GM19238 (cell line): ENCODE measurements at regions not wholly inside any gene's neighbourhood (a gene's known extent, or its start where the extent isn't known, plus 50 kb on each side); places are given as distances from the start of the nearest gene placed in this dataset.

ENCODE experiments used
- DNase-seq: peaks from one replicate; pipeline ENCODE4 v3.0.0; 2011; ENCODE audit warnings: low spot score; ENCODE audit not compliant: insufficient read length

DNA sequence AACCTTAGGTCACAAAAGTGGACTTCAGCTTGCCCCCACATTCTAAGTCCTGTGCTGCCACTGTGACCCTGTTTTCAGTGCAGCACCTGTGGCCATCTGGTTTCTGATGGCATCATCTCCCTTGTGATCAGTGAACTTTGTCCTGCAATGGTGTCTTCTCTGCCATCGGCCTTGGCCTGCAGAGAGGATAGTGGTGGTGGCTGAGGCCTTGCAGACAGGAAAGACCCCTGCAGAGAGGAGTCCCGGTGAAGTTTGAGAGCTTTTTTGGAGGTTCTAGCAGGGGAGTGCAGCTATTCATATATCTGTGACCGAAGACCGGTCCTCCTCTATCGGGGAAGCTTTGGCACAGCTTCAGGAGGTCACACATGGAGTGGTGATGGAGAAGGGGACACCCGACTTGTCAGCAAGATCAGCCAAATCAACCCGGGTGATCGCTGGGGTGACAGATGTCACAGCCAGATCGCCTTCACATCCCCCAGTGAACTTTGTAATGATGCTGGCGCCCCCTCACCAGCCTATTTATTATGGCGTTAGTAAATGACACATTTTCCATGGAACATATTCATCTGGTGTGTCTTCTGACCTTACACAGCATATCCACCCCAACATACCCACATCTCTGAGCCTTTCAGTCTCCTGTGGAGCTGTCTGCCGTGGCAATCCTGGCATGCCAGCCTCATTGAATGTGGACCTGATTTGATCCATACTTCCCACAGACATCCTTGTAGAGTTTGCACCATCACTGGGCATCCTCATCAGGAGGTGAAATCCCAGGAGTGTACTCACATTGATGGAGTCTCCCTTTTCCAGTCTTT lies 136.1 kb downstream of the PAPOLA start:
- no peak for DNase-seq

DNA sequence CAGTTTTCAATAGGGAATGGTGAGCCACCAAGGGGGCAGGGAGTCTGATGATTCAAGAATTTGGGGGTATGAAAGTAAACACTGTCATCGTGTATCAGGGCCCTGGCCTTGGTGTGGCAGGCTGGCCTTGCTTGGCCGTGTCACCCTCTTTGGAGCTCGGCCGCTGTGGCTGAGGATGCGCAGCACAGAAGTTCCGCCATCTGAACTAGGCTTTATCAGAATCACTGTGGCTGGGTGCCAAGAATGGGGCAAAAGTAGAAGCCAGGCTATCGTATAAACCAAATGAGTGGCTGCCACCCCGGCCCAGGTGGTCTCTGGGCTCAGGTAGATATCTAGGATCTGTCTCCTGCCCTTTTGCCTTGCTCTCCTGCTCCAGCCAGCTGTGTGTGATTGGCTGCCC lies 137.4 kb downstream of the PAPOLA start:
- DNase-seq: no peak

DNA sequence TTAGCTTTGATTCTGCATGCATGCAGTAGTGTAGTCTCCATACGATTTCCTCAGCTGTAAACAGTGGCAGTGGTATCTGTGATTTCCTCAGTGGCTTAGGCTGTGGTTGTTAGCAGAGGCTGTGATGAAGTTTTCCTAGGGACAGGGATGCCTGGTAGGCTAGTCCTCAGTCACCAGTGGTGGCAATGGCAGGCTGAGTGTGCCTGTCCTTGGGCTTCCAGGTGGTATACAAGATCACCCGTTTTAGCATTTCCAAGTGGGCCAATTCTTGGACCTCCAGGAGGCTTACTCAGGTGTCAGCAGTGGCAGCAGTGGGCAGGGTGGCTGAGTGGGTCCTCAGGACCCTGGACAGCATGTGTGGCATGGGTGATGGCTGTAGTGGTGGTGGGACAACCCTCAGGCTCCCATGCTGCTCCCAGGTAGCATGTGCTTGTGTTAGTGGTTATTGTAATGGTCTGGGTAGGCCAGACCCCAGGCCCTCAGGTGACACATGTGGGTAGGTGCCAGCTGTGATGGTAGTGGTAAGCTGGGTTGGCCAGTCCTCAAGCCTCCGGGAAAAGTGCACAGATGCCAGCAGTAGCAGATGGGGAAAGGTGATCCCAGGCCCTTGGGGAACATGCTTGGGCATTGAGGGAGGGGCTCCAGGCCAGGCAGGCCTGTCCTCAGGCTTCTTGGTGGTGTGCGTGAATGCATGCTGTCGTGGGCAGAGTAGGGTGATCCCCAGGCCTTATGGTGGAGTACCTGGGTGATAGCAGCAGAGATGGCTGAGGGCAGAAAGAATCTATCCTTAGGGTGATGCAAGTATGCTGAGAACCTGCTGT lies 146.5 kb downstream of the PAPOLA start:
- DNase-seq: no peak

DNA sequence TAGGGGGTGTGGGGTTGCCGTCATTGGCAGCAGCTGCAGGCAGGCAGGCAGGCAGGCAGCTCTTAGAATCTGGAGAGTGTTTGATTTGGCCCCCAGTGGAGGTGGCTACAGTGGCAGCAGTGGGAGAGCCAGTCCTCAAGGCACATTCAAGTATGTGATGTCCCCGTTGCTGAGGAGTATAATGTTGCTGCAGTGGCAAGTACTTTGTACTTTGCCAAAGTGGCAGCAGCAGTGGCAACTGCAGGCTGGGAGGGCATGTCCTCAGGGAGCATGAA lies 147.1 kb downstream of the PAPOLA start:
- no peak for DNase-seq

DNA sequence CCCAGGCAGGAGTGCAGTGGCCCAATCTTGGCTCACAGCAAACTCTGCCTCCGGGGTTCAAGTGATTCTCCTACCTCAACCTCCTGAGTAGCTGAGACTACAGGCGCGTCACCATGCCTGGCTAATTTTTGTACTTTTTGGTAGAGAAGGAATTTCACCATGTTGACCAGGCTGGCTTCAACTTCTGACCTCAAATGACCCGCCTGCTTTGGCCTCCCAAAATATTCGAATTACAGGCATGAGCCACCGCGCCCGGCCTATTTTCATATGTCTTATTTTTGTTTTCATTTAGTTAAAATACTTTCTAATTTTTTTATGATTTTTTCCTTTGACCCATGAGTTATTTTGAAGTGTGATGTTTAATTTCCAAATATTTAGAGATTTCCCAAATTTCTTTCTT lies 143.6 kb upstream of the VRK1 start:
- no peak for DNase-seq

DNA sequence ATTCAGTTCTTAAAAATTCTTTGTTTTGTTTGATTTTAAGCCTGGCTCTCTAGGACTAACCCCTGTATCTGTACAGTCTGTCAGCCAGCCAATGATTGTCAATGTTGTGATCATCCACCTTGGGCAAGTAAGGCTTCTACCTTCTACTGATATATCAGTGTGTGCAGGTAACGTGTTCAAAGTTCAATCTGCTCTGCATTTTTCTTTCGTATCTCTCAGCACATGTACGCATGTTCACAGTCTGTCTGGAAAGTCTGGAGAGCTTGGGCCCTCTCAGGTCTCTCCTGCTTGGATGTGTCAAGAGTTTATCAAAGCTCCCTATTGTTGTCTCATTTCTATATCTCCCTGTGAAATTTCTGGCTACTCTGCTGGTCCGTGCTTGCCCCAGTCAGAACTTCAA lies 138.6 kb upstream of the VRK1 start:
- DNase-seq: no peak

DNA sequence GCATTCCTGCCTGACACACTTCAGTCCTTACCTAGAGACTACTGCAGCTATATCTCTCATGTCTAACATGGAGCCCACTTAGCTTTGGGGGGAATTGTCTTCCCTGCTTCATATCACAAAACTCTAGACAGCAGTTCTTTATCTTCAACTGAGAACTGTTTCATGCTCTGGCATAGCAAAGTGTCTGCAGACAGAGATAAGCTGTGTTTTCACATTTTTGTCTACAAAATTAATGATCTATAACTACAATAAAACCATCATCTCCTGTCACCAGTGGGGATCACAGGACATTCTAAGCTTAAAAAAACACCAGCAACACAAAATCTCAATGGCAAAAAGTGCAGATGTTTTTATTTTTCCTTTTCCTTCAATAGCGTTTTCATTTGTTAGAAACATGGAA lies 137.1 kb upstream of the VRK1 start:
- no peak for DNase-seq

DNA sequence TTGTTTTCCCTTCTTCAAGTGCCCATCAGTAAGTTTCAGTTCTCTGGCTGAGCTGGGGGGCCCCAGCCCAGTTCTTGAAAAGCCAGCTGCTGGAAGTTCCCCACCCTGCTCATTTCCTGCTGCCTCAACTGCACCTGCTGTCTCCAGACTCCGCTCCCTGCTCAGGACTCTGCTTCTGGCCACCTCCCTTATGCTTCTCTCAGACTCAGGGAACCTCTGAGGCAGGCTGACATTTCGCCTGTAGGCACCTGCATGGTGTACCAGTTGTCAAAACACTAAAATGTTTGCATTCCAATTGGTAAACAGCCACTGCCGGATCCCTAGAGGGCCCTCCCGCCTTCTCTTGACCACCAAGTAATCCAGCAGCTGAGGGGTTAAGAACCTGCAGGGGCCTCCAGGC lies 136.5 kb upstream of the VRK1 start:
- DNase-seq: no peak

DNA sequence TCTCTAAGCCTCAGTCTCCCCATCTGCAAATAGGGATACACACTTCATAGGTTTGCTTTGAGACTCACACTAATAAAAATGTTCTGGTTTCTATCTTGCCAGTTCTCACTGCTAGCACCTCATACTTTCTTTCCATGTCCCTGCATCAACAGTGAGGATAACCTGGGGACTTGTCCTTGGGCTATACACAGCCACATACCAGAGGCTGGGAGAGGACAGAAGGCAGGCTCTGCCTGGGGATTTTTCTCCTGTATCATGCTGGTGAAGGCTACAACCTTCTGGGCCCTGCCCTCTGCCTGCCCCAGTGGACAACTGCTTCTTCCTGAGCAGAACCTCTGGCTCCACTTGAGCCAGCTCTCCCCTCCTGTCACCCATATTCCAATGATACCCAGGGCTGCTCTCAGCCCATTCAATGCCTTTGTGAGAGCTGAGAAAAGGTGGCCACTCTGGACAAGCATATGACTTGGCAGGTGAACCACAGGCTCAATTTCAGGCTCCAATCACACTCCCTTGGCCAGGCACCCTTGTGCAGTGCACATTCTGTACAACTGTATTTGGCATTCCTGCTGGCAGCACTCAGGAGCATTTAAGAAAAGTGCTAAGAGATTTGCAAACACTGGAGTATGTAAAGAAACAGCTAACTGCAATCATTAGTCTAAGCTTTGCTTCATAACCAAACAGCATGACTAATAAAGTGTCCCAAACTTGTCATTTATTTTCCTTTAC lies 135.8 kb upstream of the VRK1 start:
- DNase-seq: no peak

DNA sequence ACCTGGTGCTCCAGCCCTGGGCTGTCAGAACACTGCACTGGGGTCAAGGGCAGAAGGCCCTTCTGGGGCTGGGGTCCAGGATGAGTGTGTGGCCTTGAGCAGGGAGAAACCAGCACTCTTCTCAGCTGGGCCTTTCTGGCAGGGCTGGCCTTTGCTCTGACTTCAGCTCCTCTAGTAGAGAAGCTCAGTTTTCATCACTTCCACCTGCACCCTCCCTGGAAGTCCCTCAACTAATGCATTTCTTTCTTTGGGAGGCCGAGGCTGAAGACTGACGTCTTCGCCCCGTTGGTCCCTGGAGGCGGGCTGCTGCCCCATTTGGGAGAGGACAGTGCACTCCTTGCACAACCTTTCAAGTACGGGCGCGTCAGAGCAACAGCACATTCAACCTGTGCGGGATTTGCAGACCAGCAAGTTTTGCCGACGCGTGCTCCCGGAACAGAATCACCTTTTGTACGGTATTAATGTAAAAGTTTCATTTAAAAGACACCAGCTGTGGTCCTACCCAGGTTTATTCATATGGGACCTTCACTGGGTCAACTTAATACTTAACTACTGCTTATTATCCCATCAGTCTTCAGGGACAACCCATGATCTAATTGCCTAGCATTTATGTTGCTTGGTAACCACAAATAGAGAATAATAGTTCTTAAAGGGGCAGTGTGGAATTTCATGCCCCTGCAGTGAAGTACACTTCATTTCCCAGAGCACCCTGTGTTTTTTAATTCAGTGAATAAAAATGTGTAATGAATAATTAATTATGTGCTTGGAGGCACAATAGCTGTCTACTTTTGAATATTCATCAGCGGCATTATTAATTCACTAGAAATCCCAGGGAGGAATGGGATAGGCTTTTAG lies 134.8 kb upstream of the VRK1 start:
- no peak for DNase-seq

DNA sequence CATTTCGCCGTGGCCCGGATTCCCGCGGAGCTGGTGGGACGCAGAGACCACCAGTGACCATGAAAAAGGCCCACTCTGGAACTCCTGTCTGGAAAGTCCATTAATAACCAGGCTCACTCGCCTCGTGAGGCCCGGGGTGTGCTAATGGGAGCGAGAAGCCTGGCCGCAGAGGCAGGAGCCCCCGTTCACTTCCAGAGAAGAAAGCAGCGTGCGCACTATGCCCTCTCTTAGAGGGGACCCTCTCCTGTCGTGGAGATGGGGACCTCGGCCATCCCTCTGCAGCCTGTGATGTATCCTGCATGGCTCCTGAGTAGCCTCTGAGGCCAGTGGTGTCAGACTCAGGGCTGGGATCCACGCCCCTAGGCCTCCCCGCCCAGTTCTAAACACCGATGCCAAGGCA lies 134.1 kb upstream of the VRK1 start:
- DNase-seq: no peak

DNA sequence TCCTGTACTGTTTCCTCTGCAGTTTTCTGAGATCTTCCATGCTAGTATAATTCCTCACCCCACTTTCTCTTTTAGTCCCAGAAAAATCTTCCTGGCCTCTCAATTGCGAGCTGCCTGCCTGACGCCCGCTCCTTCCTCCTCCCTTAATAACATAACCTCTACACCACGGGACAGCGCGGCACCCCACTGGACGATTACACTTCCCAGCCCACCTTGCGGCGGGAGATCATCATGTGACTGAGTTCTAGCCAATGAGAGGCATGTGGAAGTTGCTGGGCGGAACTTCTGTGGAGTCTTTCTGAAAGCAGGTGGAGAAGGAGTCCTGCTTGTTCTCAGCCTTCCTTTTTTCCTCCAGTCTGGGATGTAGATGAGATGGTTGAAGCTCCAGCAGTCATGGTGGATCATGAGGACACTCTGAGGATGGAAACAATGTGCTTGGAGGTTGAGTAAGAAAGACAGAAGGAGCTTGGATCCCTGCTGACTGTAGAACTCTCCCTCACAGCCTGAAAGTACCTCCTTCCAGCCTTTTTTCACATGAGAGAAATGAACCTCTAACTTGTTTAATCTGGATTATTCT lies 133.6 kb upstream of the VRK1 start:
- DNase-seq: no peak

DNA sequence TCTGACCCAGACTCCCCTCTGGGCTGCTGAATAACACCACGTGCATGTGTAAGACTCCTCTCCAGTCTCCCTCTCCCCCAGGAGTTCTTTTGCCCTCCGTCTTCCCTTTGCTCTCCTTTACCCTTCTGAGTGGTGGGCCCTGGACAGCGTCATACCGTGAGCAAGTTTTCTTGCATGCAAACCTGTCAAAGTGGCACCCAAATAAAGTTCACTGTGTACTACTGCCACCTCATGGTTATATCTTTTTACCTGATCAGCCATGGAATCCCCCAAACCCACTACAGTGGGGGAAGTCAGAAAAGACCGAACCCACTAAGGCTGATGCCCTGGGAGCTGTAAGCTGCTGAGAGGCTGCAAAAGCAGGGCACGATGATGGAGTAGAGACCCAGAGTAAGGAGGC lies 131.1 kb upstream of the VRK1 start:
- no peak for DNase-seq

DNA sequence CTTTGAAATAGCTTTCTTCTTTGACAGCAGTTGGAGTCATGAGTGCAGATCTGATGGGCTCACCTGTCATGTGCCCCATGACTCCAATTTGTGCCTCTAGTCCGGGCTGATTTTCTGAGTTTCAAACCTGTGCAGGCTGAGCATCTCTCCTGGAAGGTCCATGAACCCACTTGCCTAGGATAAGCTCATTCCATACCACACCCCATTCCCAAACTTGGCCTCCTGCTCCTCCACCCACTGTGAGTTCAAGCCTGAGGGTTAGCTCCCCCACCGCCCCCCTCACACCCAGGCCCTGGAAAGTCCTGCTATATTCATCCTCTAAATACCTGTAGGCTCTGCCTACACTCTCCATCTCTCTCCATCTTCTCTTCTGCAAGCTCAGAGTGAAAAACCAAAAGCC lies 126.8 kb upstream of the VRK1 start:
- no peak for DNase-seq

DNA sequence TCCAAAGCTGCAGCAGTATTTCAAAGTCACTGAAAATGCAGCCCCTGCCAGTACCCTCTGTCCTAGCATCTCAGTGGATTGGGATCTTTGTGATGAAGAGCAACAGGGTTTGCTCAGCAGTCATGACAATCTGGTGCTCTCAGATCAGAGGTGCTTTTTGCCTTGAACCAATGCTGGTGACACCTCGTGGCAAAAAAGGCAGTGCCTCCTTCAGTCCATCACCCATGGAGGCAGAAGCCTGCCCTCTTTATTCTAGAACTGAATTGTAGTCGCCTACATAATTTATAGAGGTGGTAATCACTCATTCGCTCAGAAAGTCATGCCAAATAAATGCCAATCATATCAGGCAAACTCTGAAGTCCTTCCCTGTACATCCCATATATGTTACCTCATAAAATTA lies 126.0 kb upstream of the VRK1 start:
- no peak for DNase-seq

DNA sequence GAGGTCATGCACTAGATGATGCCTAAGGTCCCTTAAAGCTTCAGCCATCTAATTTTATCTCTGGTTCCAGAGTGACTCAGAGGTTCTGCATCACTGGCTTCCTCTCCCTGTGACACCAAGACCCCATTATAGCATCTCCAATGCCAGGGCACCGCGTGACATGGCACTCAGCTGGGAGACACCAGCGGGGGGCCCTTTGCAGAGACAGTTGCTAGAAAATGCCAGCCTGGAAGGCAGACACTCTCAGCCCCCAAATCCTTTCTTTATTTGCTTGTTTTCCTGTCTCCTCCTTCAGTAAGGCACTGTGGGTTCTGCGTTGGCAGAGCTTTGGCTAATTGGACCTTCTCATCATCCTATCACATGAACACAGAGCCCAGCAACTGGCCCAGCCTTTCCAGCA lies 123.5 kb upstream of the VRK1 start:
- no peak for DNase-seq

DNA sequence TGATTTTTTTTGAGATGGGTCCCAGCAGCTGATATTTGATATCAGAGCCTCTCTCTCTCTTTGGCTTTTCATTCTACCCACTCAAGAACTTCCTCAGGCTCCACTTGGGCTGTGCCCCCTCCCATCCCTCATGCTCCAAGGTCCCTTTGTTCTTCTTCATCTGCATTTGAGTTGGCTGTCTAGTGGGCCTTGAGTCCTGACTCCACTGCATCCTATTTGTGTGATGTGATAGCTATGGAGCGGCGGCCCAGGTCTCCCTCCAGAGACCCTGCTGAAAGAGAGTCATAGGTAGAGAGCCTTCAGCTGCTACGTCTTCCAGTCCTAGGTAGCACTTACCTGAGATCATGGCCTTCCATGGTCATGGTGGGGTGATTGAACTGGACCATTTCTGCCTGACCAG lies 123.1 kb upstream of the VRK1 start:
- DNase-seq: no peak

DNA sequence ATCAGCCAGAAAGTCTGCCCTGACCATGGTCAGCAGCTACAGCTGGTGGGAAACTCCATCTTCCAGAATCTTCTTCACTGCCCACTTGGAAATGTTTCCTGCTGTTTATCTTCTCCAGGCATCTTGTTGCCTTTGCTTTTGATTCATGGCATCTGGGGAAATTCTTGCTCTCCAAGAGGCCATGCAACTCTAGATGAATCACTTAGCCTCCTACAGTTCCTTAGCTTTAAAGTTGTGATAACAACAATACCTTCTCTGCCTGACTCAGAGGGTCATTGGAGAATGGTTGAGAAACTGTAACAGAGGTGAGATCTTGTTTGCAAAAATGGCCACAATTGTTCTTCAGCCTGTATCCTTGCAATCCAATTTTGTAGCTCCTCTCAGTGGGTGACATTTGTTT lies 121.0 kb upstream of the VRK1 start:
- DNase-seq: no peak

DNA sequence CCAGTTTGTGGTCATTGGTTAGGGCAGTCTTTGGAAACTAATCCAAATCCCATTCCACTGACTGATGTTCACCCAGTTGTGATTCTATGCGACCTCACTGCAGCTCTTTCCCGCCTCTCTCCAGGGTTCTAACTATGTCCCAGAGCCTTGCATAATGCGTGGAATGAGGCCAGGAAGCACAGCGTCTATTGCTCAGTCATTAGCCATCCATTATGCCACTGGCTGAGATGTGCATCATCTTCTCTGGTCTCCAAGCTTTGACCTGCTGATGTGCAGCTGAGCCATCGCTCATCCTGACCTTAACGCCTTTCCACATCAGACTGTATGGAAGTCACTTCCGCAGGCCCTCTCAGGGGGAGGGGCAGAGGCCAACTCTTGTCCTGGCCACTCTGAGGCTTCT lies 115.4 kb upstream of the VRK1 start:
- DNase-seq: no peak

DNA sequence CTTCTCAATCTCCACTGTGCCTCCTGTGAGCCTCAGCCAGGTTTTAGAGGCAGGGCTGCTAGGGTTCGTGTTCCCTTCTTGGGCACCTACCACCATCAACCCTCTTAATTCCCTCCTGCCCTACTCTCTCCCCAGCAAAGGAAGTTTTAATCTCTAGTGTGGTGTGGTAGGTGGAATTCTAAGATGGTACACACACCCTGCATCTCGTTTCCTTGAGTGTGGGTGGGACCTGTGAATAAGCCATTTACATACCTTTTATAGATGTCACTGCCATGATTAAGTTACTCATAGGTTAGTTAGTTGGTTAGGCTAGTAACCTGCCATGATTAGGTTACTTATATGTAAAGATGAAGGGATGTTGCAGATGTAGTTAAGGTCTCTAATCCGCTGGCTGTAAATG lies 114.8 kb upstream of the VRK1 start:
- no peak for DNase-seq

DNA sequence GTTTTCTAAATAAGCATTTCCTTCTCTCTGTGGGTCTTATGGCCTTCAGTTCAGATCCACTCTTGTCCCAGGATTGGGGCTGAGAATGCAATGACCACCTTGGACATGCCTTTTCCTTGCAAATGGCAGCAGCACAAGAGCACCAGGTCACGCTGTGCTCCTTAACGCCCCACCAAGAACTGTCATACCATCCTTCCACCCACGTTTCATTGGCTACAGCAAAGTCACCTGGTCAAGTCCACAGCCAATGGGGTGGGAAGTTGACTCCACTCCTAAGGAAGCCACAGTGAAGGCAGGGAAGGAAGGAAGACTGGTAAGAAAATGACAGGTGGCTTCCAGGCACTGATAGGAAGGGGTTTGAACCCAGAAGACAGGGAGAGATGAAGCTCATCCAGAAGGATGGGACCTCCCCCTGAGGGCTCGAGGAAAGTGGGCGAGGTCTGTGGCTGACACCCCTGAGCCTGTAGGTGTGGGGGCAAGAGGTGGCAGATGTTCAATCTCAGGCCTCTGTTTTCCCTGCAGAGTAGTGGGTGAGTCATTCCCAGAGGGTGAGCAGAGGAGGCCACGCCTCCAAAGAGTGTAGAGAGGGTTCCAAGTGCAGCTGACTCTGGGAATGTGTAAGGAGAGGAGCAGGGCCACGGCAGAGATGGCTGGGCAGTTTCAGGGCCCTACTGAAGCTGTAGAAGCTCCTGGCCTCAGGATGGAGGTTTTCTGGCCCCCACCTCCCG lies 113.5 kb upstream of the VRK1 start:
- no peak for DNase-seq
